ENCODE measurements at regions not wholly inside any gene's neighbourhood (a gene's known extent, or its start where the extent isn't known, plus 50 kb on each side); places are given as distances from the start of the nearest gene placed in this dataset.

DNA sequence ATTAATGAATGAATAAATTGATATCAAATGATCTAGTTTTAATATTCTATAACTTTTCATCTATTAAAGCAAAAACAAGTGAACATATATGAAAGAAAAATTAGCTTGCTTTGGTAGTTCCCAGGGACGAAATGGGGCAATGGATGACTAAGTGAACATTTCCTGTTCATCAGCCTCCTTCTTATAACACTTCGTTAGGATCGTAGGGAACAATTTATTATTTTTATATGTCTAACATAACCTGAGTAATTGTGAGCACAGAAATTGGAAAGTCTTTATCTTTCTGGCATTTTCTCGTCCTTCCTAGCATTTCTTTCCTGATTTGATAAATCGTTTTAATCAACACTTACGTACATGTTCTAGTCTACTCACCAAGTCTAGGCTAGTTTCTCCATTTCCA lies 59.1 kb upstream of the PPP1R3C start:
- no peak for DNase-seq (ENCODE audit: low read depth, low spot score)

GRCh38 chr10:91690996-91691676 lies 58.3 kb upstream of the PPP1R3C start:
- DNase-seq (ENCODE audit: low read depth, low spot score): no peak

DNA sequence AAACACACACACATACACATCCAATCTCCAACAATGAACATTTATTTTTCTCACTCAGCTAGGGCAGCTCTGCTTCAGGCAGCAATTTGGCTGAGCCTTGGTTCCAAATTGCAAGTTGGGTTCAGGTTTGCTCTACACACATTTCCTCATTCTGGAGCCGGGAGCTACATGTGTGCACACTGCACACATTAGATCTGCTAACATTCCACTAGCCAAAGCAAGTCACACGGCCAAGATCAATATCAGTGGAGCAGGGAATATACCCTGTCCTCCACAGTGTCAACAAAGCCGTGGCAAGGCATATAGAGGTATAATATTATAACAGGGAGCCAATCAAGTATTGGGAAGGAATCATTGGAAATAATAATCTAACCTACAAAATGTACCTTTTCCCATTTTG lies 57.5 kb upstream of the PPP1R3C start:
- DNase-seq (ENCODE audit: low read depth, low spot score): no peak

DNA sequence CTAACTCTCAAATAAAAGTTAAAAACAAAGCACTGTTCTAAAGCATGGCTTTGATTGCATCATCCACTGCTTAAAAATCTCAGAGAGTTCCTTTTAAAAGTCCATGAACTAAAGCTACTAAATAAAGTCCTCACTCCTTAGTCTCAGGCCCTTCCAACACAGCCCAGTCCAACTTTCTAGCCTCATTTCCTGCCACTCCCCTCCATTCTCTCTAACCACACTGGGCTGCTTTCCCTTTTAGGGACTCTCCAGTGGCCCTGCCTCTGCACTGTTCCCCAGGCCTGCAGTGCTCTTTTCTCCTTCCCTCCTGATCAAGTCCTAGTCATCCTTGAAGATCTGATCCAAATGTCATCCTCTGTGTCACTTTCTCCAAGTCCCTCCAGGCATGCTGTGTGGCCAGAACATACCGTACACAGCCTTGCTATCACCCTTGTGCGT lies 56.9 kb upstream of the PPP1R3C start:
- no peak for DNase-seq (ENCODE audit: low read depth, low spot score)

DNA sequence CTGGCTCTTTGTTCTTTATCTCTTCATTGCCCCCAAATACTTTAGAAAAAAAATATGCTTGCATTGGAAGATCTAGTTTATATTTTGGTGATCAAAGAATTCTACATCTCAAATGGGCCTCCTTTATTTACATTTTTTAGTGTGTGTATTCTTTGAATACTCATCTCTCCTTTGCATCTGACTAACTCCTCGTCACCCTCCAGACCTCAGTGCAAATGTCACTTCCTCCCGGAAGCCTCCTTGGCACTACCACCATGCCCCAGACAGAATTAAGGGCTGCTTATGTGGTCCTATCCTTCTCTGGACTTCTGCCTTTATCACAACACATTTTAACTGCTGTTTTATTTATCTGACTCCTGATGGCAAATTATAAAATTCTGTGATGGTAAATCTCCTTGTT lies 52.0 kb upstream of the PPP1R3C start:
- no peak for DNase-seq (ENCODE audit: low read depth, low spot score)

GRCh38 chr10:91683975-91684374 lies 51.1 kb upstream of the PPP1R3C start:
- DNase-seq (ENCODE audit: low read depth, low spot score): no peak

DNA sequence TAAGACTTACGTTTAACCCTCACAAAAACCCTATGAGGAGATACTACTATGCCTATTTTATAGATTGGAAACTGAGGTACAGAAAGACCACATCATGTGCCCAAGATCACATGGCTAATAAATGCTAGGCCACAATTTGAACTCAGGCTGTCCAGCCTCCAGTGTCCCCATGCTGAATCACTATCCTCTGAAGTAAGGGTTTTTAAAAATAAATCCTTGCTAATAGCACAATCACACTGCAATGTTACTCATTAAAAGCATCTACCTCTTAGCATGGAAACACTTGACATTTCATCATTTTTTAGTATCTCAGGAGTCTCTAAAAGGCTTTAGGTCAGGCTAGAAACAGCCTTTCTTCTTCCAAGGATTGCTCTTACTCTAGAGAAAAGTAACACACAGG lies 50.0 kb upstream of the PPP1R3C start:
- DNase-seq (ENCODE audit: low read depth, low spot score): no peak

Data from iPS DF 19.7 (cell line).